Skin of body (tissue), 1 donor: ENCODE measurements at regions not wholly inside any gene's neighbourhood (a gene's known extent, or its start where the extent isn't known, plus 50 kb on each side); places are given as distances from the start of the nearest gene placed in this dataset.

ENCODE experiments used
- DNase-seq: peaks from one replicate; lab custom pipeline; 2025; lab: John Stamatoyannopoulos, UW

DNA sequence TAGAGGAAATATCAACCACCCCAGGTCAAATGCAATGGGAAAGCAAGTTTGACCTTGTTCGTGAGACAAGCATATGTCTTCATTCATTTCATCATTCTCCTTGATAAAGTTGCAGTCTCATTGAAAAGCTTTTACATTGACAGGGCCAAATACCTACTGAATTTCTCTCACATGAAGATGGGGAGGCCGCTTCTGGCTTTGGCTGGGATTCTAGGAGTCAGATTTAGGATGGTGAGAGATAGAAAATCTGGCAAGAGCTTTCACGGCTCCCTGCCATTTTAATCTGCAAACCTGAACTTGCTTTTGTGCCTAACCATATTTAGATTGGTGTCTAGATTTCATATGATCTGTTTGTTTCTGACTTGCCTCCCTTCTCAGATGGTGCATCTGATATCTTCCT, 88.0 kb downstream of the TMEM100 start:
- DNase-seq: no peak

DNA sequence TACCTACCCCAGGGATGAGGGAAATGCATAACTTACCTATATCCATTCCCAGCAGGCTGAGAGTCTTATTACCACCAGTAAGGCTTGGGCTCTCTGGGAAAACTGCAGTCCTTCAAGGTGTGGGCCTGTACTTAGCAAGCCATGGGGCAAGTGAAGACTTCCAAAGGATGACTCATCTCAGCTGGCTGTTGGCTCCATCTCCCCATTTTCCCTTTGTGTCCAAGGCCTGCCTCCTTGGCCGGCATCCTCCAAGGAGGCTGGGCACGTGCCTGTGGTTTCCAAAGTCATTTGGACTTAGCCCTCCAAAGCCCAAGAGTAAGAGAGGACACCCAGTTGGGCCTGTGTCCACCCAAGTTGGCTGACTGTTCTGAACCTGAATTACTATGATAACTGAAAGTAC, 89.8 kb downstream of the TMEM100 start:
- no peak for DNase-seq

DNA sequence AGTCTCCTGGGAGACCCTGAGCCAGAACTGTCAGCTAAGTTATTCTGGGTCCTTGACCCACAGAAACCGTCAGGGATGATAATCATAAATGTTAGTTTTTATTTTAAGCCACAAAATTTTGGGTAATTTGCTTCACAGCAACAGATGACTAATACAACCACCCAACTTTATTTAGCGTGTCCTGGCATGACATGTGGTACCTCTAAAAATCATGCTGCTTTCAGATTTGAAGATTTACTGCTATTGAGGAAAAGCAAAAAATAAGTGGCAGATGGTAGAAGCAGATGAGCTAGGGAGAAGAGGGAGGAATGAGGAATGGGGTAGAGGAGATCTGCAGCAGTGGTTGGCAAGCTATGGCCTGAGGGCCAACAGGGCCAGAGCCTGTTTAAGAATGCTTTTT, 90.4 kb downstream of the TMEM100 start:
- no peak for DNase-seq

DNA sequence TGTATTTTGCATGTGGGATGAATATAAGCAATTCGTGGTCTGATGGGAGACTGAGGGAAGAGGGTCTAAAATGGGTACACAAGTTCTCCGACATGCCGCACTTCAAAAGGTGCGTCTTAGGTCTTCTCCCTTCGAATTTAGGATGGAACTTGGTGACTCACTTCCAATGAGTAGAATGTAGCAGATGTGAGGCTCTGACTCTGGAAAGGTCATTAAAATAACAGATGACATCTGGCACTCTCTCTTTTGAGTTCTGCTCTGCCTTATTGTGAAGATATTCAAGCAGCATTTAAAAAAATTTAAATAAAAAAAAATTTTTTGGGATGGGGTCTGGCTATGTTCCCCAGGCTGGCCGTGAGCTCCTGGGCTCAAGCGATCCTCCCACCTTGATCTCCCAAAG, 92.7 kb downstream of the TMEM100 start:
- DNase-seq: no peak

DNA sequence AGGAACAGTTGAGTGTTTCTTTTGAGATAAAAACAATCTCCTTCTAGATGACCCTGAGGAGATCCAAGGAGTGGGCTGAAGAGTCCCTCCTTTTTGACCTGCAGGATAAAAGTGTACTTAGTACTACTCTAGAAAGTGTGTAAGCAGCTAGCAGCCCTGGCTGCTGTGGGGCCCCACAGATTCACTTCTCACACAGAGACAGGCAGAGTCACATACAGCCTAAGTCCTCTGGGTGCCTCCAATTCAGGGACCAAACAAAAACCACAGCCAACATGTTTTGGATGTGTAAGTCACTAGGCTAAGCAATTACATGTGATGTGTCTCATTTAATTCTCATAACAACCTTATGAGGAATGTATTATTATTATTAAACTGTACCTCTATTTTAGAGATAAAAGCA, 97.1 kb downstream of the TMEM100 start:
- no peak for DNase-seq

DNA sequence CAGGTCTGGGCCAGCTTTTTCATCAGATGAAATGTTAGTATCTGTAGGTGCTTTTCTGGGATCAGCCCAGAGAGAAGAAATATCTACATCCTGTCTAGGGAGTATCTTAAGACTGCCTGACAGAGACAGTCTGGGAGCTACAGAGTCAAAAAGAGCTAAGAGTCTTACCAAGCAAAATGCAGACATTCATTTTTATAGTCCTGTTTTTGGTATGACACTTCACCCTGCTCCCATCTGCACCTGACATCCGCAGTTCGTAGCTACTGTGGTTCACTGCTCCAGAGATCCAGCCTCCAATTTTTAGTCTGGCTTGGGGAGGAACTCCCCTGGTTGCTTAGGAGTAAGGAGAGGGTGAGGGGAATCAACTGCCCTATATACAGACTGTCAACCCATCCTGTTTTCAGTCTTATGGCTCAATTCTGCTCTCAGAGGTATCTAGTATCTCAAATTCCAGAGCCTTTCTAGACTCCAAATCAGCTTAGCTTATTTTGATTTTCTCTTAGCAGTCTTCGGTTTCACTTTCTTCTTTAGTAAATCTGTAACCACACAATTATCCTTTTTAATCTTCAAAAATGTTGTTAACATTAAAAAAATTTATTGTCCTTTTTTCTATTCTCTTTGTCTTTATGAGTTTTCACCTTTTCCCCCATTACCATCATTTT, 97.8 kb downstream of the TMEM100 start:
- DNase-seq: no peak

DNA sequence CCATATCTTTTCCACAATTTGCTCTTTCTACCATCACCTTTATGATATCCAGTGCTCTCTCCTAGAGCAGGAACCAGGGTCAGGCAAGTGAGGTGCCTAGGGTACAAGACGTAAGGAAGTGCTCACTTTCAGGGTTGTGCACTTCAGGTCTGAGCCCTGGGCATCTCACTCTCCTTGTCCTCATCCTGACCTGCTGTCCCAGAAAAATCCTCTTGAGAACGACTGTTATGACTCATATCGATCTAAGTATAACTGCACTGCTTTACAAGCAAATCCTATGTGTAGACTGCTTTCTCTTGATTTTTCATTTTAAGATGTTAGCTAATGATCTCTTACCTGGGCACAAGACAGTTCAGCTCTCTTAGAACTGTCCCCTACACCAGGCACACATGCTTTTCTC, 100.1 kb downstream of the TMEM100 start:
- no peak for DNase-seq

DNA sequence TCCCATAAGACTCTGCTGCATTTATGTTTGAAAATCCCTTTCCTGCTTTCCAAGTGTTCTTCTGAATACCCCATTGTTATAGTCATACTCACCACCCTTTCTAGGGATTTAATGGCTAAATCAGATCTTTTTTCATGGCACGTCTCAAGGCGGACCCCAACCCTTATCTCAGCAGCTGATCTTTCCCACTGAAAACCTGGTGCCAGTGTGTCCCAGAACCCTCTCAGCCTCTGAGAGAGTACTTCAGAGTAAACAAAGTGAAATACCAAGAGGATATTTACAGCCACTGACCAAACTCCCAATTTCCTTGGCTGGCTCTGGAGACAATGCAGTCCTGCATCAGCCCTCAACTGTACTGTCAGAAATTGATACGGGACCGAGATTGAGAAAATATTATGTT, 101.7 kb downstream of the TMEM100 start:
- DNase-seq: no peak

DNA sequence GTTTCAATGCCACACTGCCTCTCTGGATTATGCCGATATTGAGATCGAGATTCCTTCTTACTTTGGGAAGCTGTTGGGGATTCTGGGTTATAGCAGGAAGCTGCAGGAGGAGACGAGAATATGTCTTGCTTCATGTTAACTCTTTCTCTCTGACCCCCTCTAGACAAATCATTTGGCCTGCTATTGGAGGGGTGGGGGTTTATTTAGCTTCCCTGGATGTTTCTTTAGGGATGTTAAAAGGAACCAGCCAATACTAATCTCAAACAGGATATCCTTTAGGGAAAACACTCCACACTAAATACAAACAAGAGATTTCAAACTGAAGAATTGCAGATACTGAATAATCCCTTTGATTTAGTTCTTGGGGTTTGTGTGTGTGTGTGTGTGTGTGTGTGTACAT, 102.6 kb downstream of the TMEM100 start:
- no peak for DNase-seq

DNA sequence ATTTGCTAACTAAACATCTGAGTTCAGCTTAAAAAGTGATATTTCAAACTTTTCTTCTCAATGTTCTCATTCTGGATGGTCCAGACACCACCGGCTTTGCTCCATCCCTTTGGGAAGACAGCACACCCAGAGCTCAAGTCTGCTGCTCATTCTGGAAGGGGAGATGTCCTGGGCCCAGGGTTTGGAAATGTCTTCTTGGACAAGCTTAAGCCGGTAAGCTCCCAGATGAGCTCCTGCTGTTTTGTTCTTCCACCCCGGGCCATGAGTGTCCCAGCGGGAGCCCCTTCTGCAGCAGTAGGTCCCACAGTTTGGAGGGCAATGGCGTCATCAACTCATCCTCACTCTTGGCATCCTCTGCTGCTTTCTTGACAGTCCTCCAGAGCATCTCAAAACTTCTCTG, 105.2 kb downstream of the TMEM100 start:
- DNase-seq: no peak

DNA sequence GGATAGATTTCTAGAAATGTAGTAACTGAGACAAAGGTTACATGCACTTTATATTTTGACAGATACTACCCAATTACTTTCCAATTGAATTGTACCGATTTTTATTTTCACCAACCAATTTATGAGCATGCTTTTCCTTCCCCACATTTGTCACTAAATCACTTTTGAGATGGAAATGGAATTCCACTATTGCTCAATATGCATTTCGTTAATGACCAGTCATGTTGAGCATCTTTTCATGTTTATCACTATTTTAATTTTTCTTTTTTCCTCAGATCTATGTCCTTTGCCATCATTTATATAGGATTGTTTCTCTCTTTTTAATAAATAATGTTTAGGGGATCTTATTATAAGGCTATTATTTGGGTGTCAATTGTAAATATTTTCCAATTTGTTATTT, 102.8 kb upstream of the SMIM36 start:
- DNase-seq: no peak

DNA sequence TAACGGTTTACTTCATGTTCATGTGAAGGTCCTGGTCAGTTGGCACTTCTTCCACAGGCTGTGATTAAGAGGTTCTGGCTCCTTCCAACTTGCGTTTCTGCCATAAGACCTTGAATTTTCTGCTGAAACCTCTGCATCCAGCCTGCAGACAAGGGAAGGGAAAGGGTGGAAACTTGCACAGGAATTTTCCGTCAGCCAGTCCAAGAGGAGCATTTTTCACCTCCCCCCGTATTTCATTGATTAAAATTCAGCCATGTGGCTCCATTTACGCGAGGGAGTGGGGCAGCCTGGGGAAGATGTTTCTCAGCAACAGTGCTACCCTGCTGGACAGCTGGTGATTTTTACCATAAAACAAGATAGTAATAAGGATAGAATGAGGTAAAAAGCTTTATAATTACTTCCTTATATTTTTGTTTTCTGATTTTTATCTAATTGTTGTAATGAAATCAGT, 101.5 kb upstream of the SMIM36 start:
- peak; percentile 78 for DNase-seq

DNA sequence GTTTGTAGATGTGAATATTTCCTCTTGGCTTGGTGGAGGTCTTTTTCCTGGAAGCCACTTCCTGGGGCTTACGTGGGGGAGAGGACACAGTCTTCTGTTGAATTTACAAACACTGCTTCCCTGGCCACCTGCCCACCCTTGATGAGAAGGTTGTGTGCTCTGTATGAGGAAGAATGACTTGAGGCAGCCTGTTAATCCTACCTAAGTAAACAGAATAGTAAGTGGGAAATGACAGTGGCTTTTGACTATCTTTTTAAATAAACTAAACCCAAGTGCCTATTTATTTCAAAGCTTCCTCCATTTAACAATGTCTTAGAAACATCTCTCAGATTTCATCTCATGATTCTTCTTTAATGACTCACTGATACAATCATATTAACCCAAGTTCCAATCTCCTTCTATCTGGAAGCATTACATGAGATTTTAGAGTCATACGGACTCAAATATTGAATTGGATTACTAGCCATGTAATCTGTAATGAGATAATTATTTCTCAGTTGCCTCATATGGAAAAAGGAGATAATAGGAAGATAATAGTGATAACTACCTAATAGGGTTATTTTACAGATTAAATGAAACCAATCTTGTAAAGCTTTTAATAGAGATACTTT, 96.6 kb upstream of the SMIM36 start:
- peak; percentile 46 for DNase-seq

DNA sequence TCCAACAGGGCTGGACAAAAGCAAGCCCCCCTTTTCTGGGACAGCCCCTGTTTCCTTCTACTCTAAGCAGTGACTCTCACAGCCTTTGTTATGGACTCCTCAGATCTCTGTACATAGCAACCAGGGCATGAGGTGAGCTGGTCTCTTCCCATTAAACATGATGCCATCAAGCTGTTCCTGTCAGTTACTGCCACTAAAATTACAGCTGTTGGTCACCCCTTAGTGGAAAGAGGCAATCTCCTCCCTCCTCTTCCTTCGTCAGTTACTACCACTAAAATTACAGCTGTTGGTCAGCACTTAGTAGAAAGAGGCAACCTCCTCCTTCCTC, 95.2 kb upstream of the SMIM36 start:
- DNase-seq: no peak

DNA sequence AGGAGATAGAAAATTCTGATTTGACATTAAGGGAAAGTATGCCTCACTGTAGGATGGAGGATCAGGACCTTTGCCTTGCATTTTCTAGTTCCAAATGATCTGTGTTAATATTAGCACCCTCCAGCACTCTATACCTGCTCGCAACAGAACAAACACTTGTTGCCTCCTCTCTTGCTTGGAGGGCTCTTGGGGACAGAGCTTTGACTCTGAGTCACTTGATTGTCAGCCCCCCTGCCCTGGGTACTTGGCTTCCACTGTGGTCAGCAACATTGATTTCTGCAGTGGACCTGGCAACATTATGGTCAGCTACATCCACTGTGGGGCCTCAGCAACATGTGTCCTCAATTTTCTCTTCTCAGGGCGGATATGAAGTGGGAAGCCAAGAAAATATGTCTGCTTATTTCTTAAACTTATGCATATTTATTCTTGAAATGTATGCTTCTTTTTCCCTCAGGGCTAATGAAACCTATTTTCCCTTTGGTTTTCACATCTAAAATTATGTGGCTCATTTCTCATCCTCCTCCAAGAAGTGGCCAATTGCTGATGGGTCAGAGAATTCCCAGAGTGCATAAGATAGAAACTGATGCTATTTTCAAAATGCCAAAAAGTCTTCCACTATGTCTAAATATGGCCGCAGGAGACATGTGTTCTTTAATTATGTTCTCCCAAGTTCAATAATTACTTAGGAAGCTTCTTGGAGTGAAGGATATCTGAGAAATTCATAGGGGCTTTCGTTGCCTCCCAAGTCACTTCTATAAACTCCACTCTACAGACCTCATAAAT, 94.6 kb upstream of the SMIM36 start:
- peak; percentile 76 for DNase-seq

DNA sequence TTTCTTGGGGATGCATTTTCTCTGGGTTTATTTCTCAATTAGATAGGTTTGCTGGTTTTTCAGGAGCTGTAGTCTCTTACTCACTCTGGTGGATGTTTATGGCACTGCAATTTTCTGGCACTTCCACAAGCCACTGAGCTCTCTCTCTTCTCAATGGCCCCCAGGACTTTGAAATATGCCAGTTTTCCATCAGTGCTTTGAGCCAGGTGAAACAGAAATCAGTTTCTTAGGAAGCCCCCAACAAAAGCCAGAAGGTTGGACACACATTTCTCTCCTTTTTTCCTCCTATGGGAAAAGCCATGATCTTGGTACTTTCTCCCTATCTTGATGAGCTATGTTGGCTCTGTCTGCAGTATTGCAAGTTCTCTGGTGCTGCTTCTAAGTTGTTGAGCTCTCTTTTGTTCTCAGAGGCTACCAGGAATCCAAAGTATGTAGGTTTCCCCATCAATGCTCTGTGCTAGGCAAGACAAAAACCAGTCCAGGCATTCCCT, 90.7 kb upstream of the SMIM36 start:
- no peak for DNase-seq

DNA sequence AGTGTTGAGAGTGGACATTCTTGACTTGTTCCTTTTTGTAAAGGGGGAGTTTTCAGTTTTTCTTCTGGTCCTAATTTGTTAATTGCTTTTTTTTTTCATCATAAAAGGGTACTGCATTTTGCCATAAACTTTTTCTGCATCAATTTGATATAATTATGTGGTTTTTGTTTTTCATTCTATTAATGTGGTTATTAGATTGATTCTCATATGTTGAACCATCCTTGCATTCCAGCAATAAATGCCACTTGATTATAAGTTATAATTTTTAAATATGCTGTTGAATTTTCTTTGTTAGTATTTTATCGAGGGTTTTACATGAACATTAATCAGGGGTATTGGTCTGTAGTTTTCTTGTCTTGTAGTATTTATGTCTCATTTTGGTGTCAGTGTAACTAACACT, 87.2 kb upstream of the SMIM36 start:
- DNase-seq: no peak

DNA sequence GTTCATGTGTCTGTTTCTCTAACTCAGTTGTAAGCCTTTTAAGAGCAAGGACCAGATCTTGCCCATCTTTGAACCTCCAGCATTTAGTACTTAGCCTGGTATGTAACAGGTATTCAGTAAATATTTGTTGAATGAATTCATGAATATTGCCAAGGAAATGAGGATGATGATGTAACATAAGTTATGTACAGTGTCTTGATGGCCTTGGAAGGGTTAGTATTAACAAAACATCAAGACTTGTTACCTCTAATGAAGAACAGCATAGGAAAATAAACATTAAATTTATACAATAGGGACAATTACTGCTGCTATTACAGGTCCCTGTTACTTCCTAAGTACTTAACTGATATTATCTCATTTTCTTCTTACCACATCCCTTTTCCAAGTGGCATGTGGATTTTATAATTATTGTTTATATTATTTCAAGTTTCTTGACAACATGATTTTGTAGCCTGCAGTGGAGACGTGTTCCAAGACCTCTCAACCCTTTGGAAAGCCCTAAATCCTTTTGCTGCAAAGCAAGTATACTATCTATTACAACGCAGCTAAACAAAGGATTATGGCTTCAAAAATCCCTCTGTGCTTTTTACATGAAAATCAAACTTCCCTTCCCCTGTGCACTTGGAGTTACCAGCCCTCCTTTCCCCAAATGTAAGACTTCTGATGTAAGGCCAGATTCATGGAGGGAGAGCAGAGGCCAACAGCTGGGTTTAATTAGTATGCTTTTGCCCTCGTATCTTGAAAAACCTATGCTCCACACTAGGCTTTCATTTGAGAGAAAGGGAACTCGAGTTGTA, 77.4 kb upstream of the SMIM36 start:
- peak; percentile 54 for DNase-seq

DNA sequence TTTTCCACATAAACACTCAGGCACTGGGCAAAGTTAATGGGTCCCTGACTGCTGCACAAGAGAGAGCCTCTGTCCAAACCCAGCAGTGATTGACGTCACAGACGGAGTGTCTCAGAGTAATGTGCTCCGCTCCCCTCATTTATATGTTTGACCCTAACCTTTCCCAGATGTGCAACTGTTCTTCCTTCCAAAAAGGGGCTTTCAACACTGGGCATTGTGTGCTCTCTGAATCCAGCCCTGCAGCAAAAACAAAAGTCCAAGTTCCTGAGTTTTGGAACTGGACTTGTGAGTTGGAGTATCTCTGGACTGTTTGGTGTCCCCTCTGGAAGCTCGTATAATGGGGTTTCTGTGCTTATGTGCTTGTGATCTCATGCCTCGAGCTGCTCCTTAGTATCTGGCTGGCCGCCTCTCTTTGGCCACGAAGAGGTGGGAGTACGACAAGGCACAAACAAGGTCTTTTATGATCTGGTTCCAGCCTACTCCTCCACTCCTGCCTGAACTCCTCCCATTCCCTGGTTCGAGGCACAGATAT, 76.4 kb upstream of the SMIM36 start:
- peak; percentile 86 for DNase-seq

DNA sequence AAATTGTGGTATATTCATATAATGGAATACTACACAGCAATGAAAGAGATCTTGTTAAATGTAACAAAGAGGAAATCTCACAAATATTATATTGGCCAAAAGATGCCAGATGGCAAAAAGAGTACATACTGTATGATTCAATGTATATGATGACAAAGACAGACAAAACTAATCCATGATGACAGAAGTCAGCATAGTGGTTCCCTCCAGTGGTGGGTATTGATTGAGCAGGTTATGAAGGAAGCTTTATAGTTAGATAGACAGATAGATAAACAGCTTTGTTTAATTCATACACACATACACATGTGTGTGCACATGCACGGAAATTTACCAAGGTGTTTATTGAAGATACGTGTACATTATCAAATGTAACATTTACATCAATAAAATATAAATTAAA, 74.4 kb upstream of the SMIM36 start:
- DNase-seq: no peak

DNA sequence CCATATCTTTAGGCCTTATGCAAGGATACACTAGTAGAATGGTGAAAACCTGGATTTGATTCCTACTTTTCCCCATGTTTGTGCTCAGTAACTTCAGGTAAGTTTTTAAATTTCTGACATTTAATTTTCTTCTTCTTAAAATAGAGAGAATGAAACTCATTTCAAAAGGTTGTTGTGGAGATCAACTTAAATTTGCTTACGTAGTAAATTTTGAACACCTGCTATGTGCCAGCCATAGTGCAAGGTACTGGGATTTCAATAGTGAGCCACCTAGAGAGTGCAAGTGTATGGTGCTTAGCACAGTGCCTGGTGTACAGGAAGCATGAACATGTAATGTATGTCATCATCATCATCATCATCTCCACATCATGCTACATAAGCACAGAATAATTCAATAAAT, 73.6 kb upstream of the SMIM36 start:
- DNase-seq: no peak
